ENCODE measurements at regions not wholly inside any gene's neighbourhood (a gene's known extent, or its start where the extent isn't known, plus 50 kb on each side); places are given as distances from the start of the nearest gene placed in this dataset.
A peak's percentile ranks its signal among the peaks of the same experiment; 100 is the strongest.

DNA sequence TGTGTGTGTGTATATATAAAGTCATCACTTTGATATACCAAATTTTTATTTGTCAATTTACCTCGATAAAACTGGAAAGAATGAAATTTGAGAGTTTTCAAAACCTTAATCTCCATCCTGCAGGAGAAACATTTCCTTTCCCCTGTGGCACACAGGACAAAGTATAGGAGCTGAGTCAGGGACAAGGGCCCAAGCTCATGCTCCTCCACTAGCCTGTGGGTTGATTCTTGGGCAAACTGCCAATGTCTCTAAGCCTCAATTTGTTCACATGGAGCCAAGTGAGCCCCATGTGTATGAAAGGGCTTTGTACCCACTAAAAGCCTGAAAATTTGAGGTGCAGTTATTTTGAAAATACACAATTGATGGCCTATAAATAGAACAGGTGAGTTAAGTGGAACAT lies 60.3 kb upstream of the IL6 start:
- DNase-seq (ENCODE audit: low read depth, low spot score) (no peak), ATAC-seq (no peak)
- Histone ChIP-seq H3K27me3 (ENCODE audit: control insufficient read depth, insufficient read depth, low read length) (no peaks in the 10 kb centered on the region), H3K27ac (ENCODE audit: low read length) (peak overlapping the region; percentile 37; the same call in 1 of the 2 replicates), H3K36me3 (ENCODE audit: control insufficient read depth, insufficient read depth, low read length) (no peaks in the 10 kb centered on the region), H3K4me1 (ENCODE audit: control insufficient read depth, insufficient read depth, low read length) (peaks cover 3% of the 10 kb centered on the region), H3K9me3 (ENCODE audit: control insufficient read depth, insufficient read depth, low read depth, low read length) (peaks cover 3% of the 10 kb centered on the region; the same call in 1 of the 2 replicates), H3K4me3 (ENCODE audit: low read depth in 2 of 2, low read length in 2 of 2) (no peak overlapping the region)
- TF ChIP-seq, protein P1, sequence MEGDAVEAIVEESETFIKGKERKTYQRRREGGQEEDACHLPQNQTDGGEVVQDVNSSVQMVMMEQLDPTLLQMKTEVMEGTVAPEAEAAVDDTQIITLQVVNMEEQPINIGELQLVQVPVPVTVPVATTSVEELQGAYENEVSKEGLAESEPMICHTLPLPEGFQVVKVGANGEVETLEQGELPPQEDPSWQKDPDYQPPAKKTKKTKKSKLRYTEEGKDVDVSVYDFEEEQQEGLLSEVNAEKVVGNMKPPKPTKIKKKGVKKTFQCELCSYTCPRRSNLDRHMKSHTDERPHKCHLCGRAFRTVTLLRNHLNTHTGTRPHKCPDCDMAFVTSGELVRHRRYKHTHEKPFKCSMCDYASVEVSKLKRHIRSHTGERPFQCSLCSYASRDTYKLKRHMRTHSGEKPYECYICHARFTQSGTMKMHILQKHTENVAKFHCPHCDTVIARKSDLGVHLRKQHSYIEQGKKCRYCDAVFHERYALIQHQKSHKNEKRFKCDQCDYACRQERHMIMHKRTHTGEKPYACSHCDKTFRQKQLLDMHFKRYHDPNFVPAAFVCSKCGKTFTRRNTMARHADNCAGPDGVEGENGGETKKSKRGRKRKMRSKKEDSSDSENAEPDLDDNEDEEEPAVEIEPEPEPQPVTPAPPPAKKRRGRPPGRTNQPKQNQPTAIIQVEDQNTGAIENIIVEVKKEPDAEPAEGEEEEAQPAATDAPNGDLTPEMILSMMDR (IDR thresholded peaks at IDR 0.05) = no peak
- TF ChIP-seq SIN3A (IDR thresholded peaks at IDR 0.05; ENCODE audit: borderline replicate concordance, insufficient read depth, low read depth, low read length) = no peak
- TF ChIP-seq REST (IDR thresholded peaks at IDR 0.05; ENCODE audit: insufficient read depth in 1 of 2, low read depth in 2 of 2, low read length in 1 of 2) = no peak
- TF ChIP-seq TCF7L2 (IDR thresholded peaks at IDR 0.05; ENCODE audit: low read depth, low read length) = no peak
- POLR2A ChIA-PET = no interaction called here
- BruUV-seq (replicated peaks) = no TSS peak
- intact Hi-C loops (cut with micrococcal nuclease; ENCODE audit: unreplicated experiment) (no loop called here), in situ Hi-C loops (cut with HindIII; ENCODE audit: low pct_unique_long_range_greater_than_20kb, low sequenced_read_pairs) (no loop called here)
- CTCF ChIA-PET = no interaction called here

DNA sequence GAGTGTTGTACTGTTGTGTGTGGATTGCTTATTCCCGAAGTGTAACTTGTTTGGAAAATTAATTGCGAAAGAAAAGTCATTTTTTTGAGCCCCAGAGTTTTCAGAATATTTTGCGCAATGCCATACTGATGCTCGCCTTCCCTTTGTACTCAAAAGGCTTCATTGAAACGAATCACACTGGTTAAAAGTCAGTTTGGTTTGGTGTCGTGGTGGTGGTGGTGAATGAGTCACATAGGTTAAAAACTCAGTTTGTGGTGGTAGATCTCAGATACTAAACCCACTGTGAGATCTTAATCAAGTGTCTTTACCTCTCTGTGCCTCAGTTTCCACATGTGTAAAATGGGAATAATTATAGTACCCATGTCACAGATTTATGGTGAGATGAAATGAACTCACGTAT lies 61.1 kb upstream of the IL6 start:
- no peak for ATAC-seq
- in situ Hi-C loops (cut with HindIII; ENCODE audit: low pct_unique_long_range_greater_than_20kb, low sequenced_read_pairs) = no loop called here
- Histone ChIP-seq H3K4me3 (ENCODE audit: low read depth in 2 of 2, low read length in 2 of 2) (no peak overlapping the region), H3K36me3 (ENCODE audit: control insufficient read depth, insufficient read depth, low read length) (no peaks in the 10 kb centered on the region), H3K27me3 (ENCODE audit: control insufficient read depth, insufficient read depth, low read length) (no peaks in the 10 kb centered on the region), H3K9me3 (ENCODE audit: control insufficient read depth, insufficient read depth, low read depth, low read length) (peaks cover 3% of the 10 kb centered on the region; the same call in 1 of the 2 replicates), H3K27ac (ENCODE audit: low read length) (peak overlapping the region; percentile 12; the same call in 1 of the 2 replicates), H3K4me1 (ENCODE audit: control insufficient read depth, insufficient read depth, low read length) (peaks cover 3% of the 10 kb centered on the region)
- ChIA-PET POLR2A (no interaction called here), CTCF (no interaction called here)
- BruUV-seq (replicated peaks) = no TSS peak
- intact Hi-C loops (cut with micrococcal nuclease; ENCODE audit: unreplicated experiment) = no loop called here
- DNase-seq (ENCODE audit: low read depth, low spot score) = no peak
- TF ChIP-seq REST (IDR thresholded peaks at IDR 0.05; ENCODE audit: insufficient read depth in 1 of 2, low read depth in 2 of 2, low read length in 1 of 2) (no peak), POLR2AphosphoS5 (IDR thresholded peaks at IDR 0.05; ENCODE audit: low read depth, low read length) (no peak), TCF7L2 (IDR thresholded peaks at IDR 0.05; ENCODE audit: low read depth, low read length) (no peak), SIN3A (IDR thresholded peaks at IDR 0.05; ENCODE audit: borderline replicate concordance, insufficient read depth, low read depth, low read length) (no peak)
- TF ChIP-seq, protein P1 (IDR thresholded peaks at IDR 0.05) = no peak
